ENCODE measurements at regions not wholly inside any gene's neighbourhood (a gene's known extent, or its start where the extent isn't known, plus 50 kb on each side); places are given as distances from the start of the nearest gene placed in this dataset.

DNA sequence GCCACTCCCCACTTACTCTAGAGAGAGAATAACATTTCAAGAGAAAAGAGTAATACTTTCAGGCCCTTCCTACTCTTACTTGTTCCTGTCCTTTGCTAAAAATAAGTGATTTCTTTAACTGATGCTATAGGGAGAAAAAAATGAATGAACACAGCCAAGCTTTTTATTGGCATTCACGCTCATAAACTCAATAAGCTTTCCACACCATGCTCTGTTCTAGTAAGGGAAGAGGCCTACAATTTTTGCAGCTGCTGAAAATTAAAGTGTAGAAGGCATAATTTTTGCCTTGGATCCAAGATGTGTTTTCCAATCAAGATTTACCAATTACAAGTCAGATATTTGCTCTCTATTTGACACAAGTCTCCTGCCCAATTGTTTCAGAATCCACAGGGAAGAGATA, 188.1 kb upstream of the RGS18 start:
- DNase-seq (ENCODE audit: low spot score) = no peak

- DNase-seq (ENCODE audit: low spot score) = no peak
Observed at GRCh38 chr1:191971447-191971846, 186.8 kb upstream of the RGS18 start.

- no peak for DNase-seq (ENCODE audit: low spot score)
Observed at GRCh38 chr1:191974004-191974403, 184.3 kb upstream of the RGS18 start.

- DNase-seq (ENCODE audit: low spot score) = no peak
Observed at GRCh38 chr1:191977874-191978506, 180.3 kb upstream of the RGS18 start.

DNA sequence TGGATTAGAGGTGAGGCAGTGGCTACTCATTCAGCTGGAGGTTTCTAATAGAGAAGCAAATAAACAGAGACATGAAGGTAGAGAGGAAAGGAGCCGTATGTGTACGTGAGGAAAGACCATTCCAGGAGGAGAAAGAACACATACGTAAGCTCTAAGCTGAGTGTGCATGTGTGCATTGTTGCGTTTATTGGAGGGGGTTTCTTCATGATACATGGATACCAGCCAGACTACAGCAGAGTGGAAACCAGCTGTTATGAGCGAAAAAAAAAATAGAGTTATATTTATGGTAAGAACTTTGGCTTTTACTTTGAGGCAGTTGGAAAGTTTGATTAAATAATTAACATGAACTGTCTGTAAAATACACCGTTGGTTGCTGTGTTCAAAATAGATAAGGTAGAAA, 173.4 kb upstream of the RGS18 start:
- no peak for DNase-seq (ENCODE audit: low spot score)

- no peak for DNase-seq (ENCODE audit: low spot score)
Observed at GRCh38 chr1:191992118-191992517, 166.1 kb upstream of the RGS18 start.

GRCh38 chr1:191993549-191993948, 164.7 kb upstream of the RGS18 start:
- peak; percentile 45 for DNase-seq (ENCODE audit: low spot score)

- no peak for DNase-seq (ENCODE audit: low spot score)
Observed at GRCh38 chr1:192002063-192002462, 156.2 kb upstream of the RGS18 start.

DNA sequence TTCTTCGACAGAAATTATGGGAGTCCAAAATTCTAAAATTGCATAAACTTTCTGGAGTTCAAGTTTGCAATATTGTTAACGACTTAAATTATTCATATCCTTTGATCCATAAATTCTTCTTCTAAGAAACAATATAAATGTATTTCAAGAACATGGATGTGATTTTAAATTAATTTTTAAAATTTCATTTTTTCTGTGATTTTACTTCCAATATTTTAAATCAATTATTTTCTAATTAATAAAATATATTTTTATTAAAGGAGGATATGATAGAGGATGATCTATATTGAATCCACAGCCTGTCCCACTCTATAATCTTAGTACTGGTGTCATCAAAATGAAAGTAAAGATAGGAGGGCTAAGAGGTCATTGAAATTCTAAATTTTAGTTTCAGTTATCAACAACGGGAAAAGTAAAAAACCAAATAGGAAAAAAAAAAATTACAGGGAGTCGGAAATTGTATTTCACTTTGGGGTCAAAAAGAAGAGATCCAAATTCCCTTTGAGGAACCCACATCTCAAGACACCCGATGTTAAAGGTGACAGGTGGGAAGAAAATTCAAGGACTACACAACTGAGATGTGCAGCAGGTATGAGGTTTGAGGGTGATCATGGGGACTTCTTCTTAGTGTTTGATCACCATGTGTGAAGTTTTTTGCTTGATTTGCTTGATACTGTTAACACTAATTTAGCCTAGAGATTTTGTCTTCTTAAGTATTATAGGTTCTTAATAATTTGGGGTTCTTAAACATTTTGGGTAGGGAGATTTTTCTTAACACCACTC, 154.8 kb upstream of the RGS18 start:
- no peak for DNase-seq (ENCODE audit: low spot score)

GRCh38 chr1:192005976-192006375, 152.3 kb upstream of the RGS18 start:
- DNase-seq (ENCODE audit: low spot score) = no peak

GRCh38 chr1:192008281-192008825, 149.9 kb upstream of the RGS18 start:
- no peak for DNase-seq (ENCODE audit: low spot score)

GRCh38 chr1:192010406-192010805, 147.9 kb upstream of the RGS18 start:
- DNase-seq (ENCODE audit: low spot score) = no peak

DNA sequence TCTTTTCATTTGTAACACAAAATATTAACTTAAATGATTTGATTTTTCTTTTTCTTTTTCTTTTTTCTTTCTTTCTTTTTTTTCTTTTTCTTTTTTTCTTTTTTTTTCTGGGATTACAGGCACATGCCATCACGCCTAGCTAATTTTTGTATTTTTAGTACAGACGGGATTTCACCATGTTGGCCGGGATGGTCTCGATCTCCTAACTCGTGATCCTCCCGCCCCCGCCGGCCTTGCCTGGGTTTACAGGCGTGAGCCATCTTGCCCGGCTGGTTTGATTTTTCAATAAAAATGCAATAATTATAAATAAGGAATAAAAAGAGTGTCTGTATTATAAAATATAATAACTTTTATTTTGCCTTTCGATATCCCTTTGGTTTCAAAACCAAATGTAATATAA, 146.7 kb upstream of the RGS18 start:
- no peak for DNase-seq (ENCODE audit: low spot score)

GRCh38 chr1:192022827-192023226, 135.4 kb upstream of the RGS18 start:
- no peak for DNase-seq (ENCODE audit: low spot score)

GRCh38 chr1:192024881-192025280, 133.4 kb upstream of the RGS18 start:
- DNase-seq (ENCODE audit: low spot score) = no peak

DNA sequence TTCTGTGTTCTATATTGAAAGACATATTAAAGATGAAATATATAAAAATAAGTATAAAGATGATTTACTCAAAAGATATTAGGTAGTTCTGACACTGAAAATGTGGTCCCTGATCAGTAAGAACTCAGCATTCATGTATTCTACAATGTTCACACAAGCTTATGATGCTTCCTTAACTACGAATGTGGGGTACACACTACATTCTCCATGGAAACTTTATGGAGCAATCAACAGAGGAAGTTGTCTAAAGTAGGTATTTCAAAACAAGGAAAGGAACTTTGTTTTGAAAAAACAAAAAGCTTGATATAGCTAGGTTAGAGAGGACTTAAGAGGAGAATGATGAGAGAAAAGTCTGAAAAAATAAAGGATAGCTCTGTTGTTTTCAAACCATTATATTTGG, 119.7 kb upstream of the RGS18 start:
- DNase-seq (ENCODE audit: low spot score) = no peak

DNA sequence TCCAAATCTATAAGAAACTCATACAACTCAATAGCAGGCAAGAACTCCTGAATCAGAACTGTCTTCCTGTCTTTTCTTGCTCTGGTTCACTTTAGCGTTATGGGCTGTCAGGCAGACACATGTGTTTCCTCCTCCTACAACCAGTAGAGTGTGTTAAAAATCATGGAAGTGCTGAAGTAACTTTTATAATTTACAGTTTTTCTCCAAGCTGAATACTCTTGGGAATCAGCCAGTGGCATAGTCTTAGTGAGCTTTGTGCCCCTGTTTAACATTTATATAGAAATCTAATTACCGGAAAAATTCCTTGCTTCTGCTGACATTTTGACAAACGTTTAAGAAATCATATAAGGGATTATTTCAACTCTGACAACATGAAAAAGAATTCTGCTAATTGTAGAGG, 113.1 kb upstream of the RGS18 start:
- DNase-seq (ENCODE audit: low spot score) = no peak

- DNase-seq (ENCODE audit: low spot score) = no peak
Observed at GRCh38 chr1:192053531-192053971, 104.7 kb upstream of the RGS18 start.

DNA sequence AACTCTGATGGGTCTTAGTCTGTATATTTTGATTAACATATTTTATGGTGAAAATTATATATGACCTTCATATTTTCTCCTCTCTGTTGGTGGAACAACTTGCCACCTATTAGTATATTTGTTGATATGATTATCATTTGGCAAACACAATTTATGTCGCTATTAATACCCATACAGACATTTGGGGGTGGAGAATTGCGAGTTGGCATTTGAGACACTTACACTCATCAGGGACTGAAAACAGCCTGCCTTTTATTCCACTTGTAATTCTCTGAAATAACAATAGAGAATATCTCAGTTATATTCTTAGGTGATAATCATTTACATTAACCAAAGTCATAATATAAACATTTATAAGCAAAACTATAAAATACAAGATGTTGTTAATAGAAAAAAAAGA, 100.5 kb upstream of the RGS18 start:
- no peak for DNase-seq (ENCODE audit: low spot score)

DNA sequence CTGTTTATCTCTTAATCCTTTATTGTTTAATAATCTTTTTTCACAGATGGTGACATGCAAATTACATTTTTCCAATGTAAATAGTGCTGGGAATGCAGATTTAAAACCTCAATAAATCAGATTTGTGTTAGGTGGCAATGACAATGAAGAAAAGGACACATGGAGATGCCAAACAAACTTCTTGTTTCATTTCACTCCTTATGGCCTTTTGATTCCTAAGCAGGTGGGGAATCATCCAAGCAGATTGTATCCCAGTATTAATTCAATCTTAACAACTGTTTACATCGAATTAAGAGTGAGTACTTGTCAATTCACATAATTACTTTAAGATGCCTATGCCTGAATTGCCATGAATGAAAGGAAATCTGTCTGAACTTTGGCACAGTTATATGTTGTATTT, 98.9 kb upstream of the RGS18 start:
- DNase-seq (ENCODE audit: low spot score) = no peak

- no peak for DNase-seq (ENCODE audit: low spot score)
Observed at GRCh38 chr1:192061556-192061955, 96.7 kb upstream of the RGS18 start.

- DNase-seq (ENCODE audit: low spot score) = no peak
Observed at GRCh38 chr1:192065087-192065486, 93.2 kb upstream of the RGS18 start.

DNA sequence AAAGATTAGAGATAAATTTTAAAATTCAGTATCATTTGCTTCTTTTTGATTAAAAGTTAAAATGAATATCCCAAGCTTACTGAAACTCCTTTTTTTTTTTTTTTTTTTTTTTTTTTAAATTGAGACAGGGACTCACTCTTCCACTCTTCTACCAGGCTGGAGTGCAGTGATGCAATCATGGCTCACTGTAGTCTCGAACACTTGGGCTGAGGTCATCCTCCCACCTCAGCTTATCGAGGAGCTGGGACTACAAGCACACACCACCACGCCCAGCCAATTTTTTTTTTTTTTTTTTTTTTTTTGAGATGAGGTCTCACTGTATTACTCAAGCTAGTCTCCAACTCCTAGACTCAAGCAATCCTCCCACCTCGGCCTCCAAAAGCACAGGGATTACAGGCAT, 92.1 kb upstream of the RGS18 start:
- DNase-seq (ENCODE audit: low spot score) = no peak

Measured in HT-29 (cell line).